HepG2 (cell line): ENCODE measurements at regions not wholly inside any gene's neighbourhood (a gene's known extent, or its start where the extent isn't known, plus 50 kb on each side); places are given as distances from the start of the nearest gene placed in this dataset.

Experiments
- KIAA2018 ChIP-seq: sonication (generic); formaldehyde crosslinking; IDR thresholded peaks from 2 replicates; pipeline ENCODE4 v1.5.0; 2020; ENCODE audit warnings: mild to moderate bottlenecking, missing genetic modification reagents, borderline replicate concordance
- PAX8 ChIP-seq: sonication (generic); formaldehyde crosslinking; IDR thresholded peaks from 2 replicates; pipeline ENCODE4 v1.8.0; 2022; ENCODE audit warnings: mild to moderate bottlenecking, missing genetic modification reagents, borderline replicate concordance
- REL ChIP-seq: sonication (generic); formaldehyde crosslinking; conservative IDR thresholded peaks from 2 replicates; pipeline ENCODE4 v1.8.0; 2022; ENCODE audit warnings: mild to moderate bottlenecking, missing genetic modification reagents, moderate library complexity
- SNRNP70 ChIP-seq: fragments of 200-400 bp; formaldehyde crosslinking; IDR thresholded peaks from 2 replicates; pipeline ENCODE4 v1.6.1; 2017; ENCODE audit warnings: mild to moderate bottlenecking, low read depth, low read length, moderate library complexity
- SP4 ChIP-seq: sonication (generic); formaldehyde crosslinking; IDR thresholded peaks from 2 replicates; pipeline ENCODE4 v1.8.1; 2023; ENCODE audit warnings: mild to moderate bottlenecking, missing genetic modification reagents
- ZFP82 ChIP-seq: sonication (generic); formaldehyde crosslinking; IDR thresholded peaks from 2 replicates; pipeline ENCODE4 v1.5.1; 2020; ENCODE audit warnings: mild to moderate bottlenecking, missing genetic modification reagents, borderline replicate concordance
- ZNF138 ChIP-seq: sonication (generic); formaldehyde crosslinking; IDR thresholded peaks from 2 replicates; pipeline ENCODE4 v1.5.0; 2020; ENCODE audit warnings: mild to moderate bottlenecking, low read depth, missing genetic modification reagents

GRCh38 chr10:121182219-121182618 is 331.1 kb downstream of the WDR11 start (continued):
- TF ChIP-seq KIAA2018 (CRISPR knock-in tag) (no peak), SNRNP70 (no peak), SP4 (CRISPR knock-in tag) (no peak), REL (CRISPR knock-in tag) (no peak), ZFP82 (no peak), ZNF138 (CRISPR knock-in tag) (no peak), PAX8 (CRISPR knock-in tag) (no peak)
- TF ChIP-seq, all 625 proteins: peak for 0
